NCI-H2196 treated with DMSO at 0.1 percent for 48 hours (cell line): ENCODE measurements at regions not wholly inside any gene's neighbourhood (a gene's known extent, or its start where the extent isn't known, plus 50 kb on each side); places are given as distances from the start of the nearest gene placed in this dataset.
"Not testable (repeated sequence)": the region's sequence is repeated elsewhere in the genome, so short reads cannot be mapped to it uniquely, and the experiment has no call there.

Source experiments
- DNase-seq: peaks from one replicate; lab custom pipeline; 2025; ENCODE audit not compliant: unreplicated experiment; lab: John Stamatoyannopoulos, UW

GRCh38 chr7:67878808-67879207 lies 882.2 kb downstream of the TYW1 start:
- no peak for DNase-seq

GRCh38 chr7:67882843-67883242 lies 886.2 kb downstream of the TYW1 start:
- no peak for DNase-seq

GRCh38 chr7:67890316-67890715 lies 893.7 kb downstream of the TYW1 start:
- DNase-seq = no peak

GRCh38 chr7:67894746-67895145 lies 898.1 kb downstream of the TYW1 start:
- no peak for DNase-seq

GRCh38 chr7:67896721-67897120 lies 900.1 kb downstream of the TYW1 start:
- DNase-seq = no peak

- DNase-seq = no peak
Observed at GRCh38 chr7:67900456-67900855, 903.8 kb downstream of the TYW1 start.

GRCh38 chr7:67901808-67902480 lies 905.3 kb downstream of the TYW1 start:
- DNase-seq = no peak

GRCh38 chr7:67907792-67908191 lies 911.2 kb downstream of the TYW1 start:
- no peak for DNase-seq

GRCh38 chr7:67912437-67912836 lies 915.8 kb downstream of the TYW1 start:
- no peak for DNase-seq

- no peak for DNase-seq
Observed at GRCh38 chr7:67913604-67914003, 917.0 kb downstream of the TYW1 start.

GRCh38 chr7:67916111-67916510 lies 919.5 kb downstream of the TYW1 start:
- DNase-seq = not testable (repeated sequence)

GRCh38 chr7:67916571-67917436 lies 920.2 kb downstream of the TYW1 start:
- DNase-seq = no peak

GRCh38 chr7:67917437-67917755 lies 920.8 kb downstream of the TYW1 start:
- no peak for DNase-seq

GRCh38 chr7:67918158-67918557 lies 921.5 kb downstream of the TYW1 start:
- DNase-seq = no peak

GRCh38 chr7:67923286-67923685 lies 926.7 kb downstream of the TYW1 start:
- DNase-seq = no peak

- DNase-seq = no peak
Observed at GRCh38 chr7:67928141-67928540, 931.5 kb downstream of the TYW1 start.

GRCh38 chr7:67936447-67936846 lies 939.8 kb downstream of the TYW1 start:
- DNase-seq = not testable (repeated sequence)

- DNase-seq = no peak
Observed at GRCh38 chr7:67940400-67940799, 943.8 kb downstream of the TYW1 start.

- DNase-seq = no peak
Observed at GRCh38 chr7:67947191-67947590, 950.6 kb downstream of the TYW1 start.

- no peak for DNase-seq
Observed at GRCh38 chr7:67947646-67948045, 951.0 kb downstream of the TYW1 start.

- DNase-seq = no peak
Observed at GRCh38 chr7:67950321-67951083, 953.9 kb downstream of the TYW1 start.

- DNase-seq = no peak
Observed at GRCh38 chr7:67955061-67955460, 958.4 kb downstream of the TYW1 start.
